Liver (tissue), 7 donors: ENCODE measurements at regions not wholly inside any gene's neighbourhood (a gene's known extent, or its start where the extent isn't known, plus 50 kb on each side); places are given as distances from the start of the nearest gene placed in this dataset.

Experiments used
- DNase-seq: peaks from one replicate; pipeline ENCODE4 v3.0.0-alpha.2; 2017; ENCODE audit warnings: low spot score
- H3K27ac ChIP-seq, 2 donors: one replicate each; pipeline ENCODE4 v1.7.0; 2013; ENCODE audit warnings: inconsistent platforms in 2 of 2, low read length in 2 of 2, control low read depth in 1 of 2, low read depth in 1 of 2, mild to moderate bottlenecking in 1 of 2
- H3K27me3 ChIP-seq, 4 donors: one replicate each; pipeline versions ENCODE4 v1.6.1 to v1.7.0; 2013; ENCODE audit warnings: low read length in 3 of 4, inconsistent platforms in 1 of 4, mild to moderate bottlenecking in 1 of 4, moderate library complexity in 1 of 4; ENCODE audit not compliant: control insufficient read depth in 4 of 4, insufficient read depth in 4 of 4
- H3K36me3 ChIP-seq, 4 donors: one replicate each; pipeline versions ENCODE4 v1.6.1 to v1.7.0; 2013; ENCODE audit warnings: low read length in 3 of 4, mild to moderate bottlenecking in 3 of 4, low read depth in 1 of 4, moderate library complexity in 1 of 4; ENCODE audit not compliant: control insufficient read depth in 4 of 4, insufficient read depth in 3 of 4
- H3K4me1 ChIP-seq, 4 donors: one replicate each; pipeline versions ENCODE4 v1.6.1 to v1.7.0; 2013; ENCODE audit warnings: low read length in 3 of 4, mild to moderate bottlenecking in 3 of 4, moderate library complexity in 1 of 4; ENCODE audit not compliant: control insufficient read depth in 4 of 4, insufficient read depth in 4 of 4
- H3K4me3 ChIP-seq, 3 donors: one replicate each; pipeline versions ENCODE4 v1.6.1 to v1.7.0; 2013; ENCODE audit warnings: low read length in 3 of 3, control low read depth in 1 of 3, low read depth in 1 of 3, mild to moderate bottlenecking in 1 of 3
- H3K9ac ChIP-seq, 2 donors: one replicate each; pipeline ENCODE4 v1.7.0; 2013; ENCODE audit warnings: low read length in 2 of 2, mild to moderate bottlenecking in 2 of 2, moderate library complexity in 2 of 2, control low read depth in 1 of 2, low read depth in 1 of 2
- H3K9me3 ChIP-seq, 4 donors: one replicate each; pipeline versions ENCODE4 v1.6.1 to v1.7.0; 2013; ENCODE audit warnings: low read length in 3 of 4; ENCODE audit not compliant: control insufficient read depth in 4 of 4
- EGR1 ChIP-seq, 2 donors: IDR thresholded peaks; 2 replicates each; pipeline ENCODE4 v1.6.1; 2016 to 2018; ENCODE audit warnings: antibody characterized with exemption in 2 of 2, low read depth in 2 of 2
- FOXA1 ChIP-seq: IDR thresholded peaks from 2 replicates; pipeline ENCODE4 v1.6.1; 2016; ENCODE audit warnings: antibody characterized with exemption
- FOXA2 ChIP-seq: IDR thresholded peaks from 2 replicates; pipeline ENCODE4 v1.6.1; 2016; ENCODE audit warnings: antibody characterized with exemption
- GABPA ChIP-seq, 2 donors: IDR thresholded peaks in 1 of 2; conservative IDR thresholded peaks in 1 of 2; 2 replicates each; pipeline ENCODE4 v1.6.1; 2016; ENCODE audit warnings: antibody characterized with exemption in 2 of 2, mild to moderate bottlenecking in 1 of 2, moderate library complexity in 1 of 2
- HNF4A ChIP-seq, 2 donors: conservative IDR thresholded peaks; 2 replicates each; pipeline ENCODE4 v1.6.1; 2016; ENCODE audit warnings: antibody characterized with exemption in 2 of 2, mild to moderate bottlenecking in 2 of 2
- NR2F2 ChIP-seq: IDR thresholded peaks from 2 replicates; pipeline ENCODE4 v1.6.1; 2016; ENCODE audit warnings: antibody characterized with exemption
- RAD21 ChIP-seq, 2 donors: IDR thresholded peaks; 2 replicates each; pipeline ENCODE4 v1.6.1; 2016; ENCODE audit warnings: antibody characterized with exemption in 2 of 2, mild to moderate bottlenecking in 2 of 2
- RXRA ChIP-seq, 2 donors: IDR thresholded peaks; 2 replicates each; pipeline ENCODE4 v1.6.1; 2017 to 2018; ENCODE audit warnings: antibody characterized with exemption in 2 of 2, mild to moderate bottlenecking in 1 of 2
- SP1 ChIP-seq: IDR thresholded peaks from 2 replicates; pipeline ENCODE4 v1.6.1; 2018; ENCODE audit warnings: antibody characterized with exemption, mild to moderate bottlenecking
- TAF1 ChIP-seq: conservative IDR thresholded peaks from 2 replicates; pipeline ENCODE4 v1.6.1; 2016; ENCODE audit warnings: antibody characterized with exemption, mild to moderate bottlenecking
- YY1 ChIP-seq: IDR thresholded peaks from 2 replicates; pipeline ENCODE4 v1.6.1; 2016; ENCODE audit warnings: antibody characterized with exemption, mild to moderate bottlenecking
- WGBS: extraction: QIAGEN DNeasy Blood & Tissue Kit; methylation state at CpG from one replicate; pipeline ENCODE4 v1.1.7; 2013; 5-methylcytosine and 5-hydroxymethylcytosine counted together
- TF ChIP-seq, protein P1 (sequence below): IDR thresholded peaks from 2 replicates; pipeline ENCODE4 v1.6.1; 2016; ENCODE audit warnings: antibody characterized with exemption, mild to moderate bottlenecking
- TF ChIP-seq, protein P2 (sequence below): IDR thresholded peaks from 2 replicates; pipeline ENCODE4 v1.6.1; 2016; ENCODE audit warnings: antibody characterized with exemption
- TF ChIP-seq, protein P3 (sequence below): IDR thresholded peaks from 2 replicates; pipeline ENCODE4 v1.6.1; 2016; ENCODE audit warnings: antibody characterized with exemption
- TF ChIP-seq, protein P4 (sequence below): IDR thresholded peaks from 2 replicates; pipeline ENCODE4 v1.6.1; 2016; ENCODE audit warnings: antibody characterized with exemption
- donor health status: healthy.
- donor health status: healthy.
- donor health status: healthy.
- donor health status: healthy.

DNA sequence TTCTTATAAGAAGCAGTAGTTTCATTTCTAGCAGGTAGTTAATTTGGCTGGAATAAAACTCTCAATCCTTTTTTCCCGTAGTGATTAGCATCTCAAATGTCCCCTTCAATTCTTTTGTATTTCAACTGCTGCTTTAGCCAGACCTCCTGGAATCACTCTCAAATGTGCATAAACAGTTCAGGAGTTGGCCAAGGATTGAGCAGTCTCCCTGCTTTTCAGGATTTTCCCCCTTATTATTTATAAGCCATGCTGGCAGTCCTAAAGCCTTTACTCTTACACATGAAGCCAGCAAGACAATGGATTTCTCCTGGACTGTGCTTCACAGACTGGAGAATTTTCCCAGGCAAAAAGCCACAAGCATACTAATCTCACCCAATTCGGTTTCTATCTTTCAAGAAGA is 950.1 kb downstream of the VRK1 start:
- no peaks in the 10 kb centered on the region for H3K27me3 ChIP-seq
- TF ChIP-seq, protein P1, sequence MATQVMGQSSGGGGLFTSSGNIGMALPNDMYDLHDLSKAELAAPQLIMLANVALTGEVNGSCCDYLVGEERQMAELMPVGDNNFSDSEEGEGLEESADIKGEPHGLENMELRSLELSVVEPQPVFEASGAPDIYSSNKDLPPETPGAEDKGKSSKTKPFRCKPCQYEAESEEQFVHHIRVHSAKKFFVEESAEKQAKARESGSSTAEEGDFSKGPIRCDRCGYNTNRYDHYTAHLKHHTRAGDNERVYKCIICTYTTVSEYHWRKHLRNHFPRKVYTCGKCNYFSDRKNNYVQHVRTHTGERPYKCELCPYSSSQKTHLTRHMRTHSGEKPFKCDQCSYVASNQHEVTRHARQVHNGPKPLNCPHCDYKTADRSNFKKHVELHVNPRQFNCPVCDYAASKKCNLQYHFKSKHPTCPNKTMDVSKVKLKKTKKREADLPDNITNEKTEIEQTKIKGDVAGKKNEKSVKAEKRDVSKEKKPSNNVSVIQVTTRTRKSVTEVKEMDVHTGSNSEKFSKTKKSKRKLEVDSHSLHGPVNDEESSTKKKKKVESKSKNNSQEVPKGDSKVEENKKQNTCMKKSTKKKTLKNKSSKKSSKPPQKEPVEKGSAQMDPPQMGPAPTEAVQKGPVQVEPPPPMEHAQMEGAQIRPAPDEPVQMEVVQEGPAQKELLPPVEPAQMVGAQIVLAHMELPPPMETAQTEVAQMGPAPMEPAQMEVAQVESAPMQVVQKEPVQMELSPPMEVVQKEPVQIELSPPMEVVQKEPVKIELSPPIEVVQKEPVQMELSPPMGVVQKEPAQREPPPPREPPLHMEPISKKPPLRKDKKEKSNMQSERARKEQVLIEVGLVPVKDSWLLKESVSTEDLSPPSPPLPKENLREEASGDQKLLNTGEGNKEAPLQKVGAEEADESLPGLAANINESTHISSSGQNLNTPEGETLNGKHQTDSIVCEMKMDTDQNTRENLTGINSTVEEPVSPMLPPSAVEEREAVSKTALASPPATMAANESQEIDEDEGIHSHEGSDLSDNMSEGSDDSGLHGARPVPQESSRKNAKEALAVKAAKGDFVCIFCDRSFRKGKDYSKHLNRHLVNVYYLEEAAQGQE = no peak
- TF ChIP-seq SP1 = no peak
- H3K9ac ChIP-seq = no peak overlapping the region
- H3K27ac ChIP-seq = no peak overlapping the region
- no peaks in the 10 kb centered on the region for H3K4me1 ChIP-seq
- WGBS = 52% methylated on average over 2 of the region's 2 CpGs
- no peak overlapping the region for H3K4me3 ChIP-seq
- no peak for DNase-seq
- H3K9me3 ChIP-seq = no peaks in the 10 kb centered on the region
- no peaks in the 10 kb centered on the region for H3K36me3 ChIP-seq

DNA sequence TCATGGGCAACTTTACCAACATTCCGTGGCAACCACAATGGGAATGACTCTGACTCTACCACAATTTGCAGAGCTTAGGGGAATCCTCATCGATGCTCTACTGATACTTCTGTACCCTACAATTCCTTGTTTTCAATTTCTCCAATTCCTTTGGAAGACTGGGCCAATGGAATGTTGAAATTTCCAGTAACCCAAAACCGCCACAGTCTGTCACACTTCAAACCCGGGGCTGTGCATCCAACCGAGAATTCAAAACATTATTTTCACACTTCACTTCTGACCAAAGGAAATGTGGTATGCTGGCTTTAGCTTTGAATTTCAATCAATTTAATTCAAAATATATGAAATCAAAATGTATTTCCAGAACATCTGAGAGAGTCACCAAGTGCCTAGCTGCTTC is 951.4 kb downstream of the VRK1 start:
- H3K9ac ChIP-seq = no peak overlapping the region
- TF ChIP-seq RXRA (IDR thresholded peaks at IDR 0.05) = no peak
- TF ChIP-seq, protein P1 = no peak
- no peak for TF ChIP-seq HNF4A (conservative IDR thresholded peaks at IDR 0.05)
- no peak for TF ChIP-seq SP1
- TF ChIP-seq, protein P2, sequence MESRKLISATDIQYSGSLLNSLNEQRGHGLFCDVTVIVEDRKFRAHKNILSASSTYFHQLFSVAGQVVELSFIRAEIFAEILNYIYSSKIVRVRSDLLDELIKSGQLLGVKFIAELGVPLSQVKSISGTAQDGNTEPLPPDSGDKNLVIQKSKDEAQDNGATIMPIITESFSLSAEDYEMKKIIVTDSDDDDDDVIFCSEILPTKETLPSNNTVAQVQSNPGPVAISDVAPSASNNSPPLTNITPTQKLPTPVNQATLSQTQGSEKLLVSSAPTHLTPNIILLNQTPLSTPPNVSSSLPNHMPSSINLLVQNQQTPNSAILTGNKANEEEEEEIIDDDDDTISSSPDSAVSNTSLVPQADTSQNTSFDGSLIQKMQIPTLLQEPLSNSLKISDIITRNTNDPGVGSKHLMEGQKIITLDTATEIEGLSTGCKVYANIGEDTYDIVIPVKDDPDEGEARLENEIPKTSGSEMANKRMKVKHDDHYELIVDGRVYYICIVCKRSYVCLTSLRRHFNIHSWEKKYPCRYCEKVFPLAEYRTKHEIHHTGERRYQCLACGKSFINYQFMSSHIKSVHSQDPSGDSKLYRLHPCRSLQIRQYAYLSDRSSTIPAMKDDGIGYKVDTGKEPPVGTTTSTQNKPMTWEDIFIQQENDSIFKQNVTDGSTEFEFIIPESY = no peak
- TF ChIP-seq NR2F2 = no peak
- TF ChIP-seq RAD21 (IDR thresholded peaks at IDR 0.05) = no peak
- H3K27ac ChIP-seq = no peak overlapping the region
- 75% methylated on average over 5 of the region's 5 CpGs for WGBS
- no peaks in the 10 kb centered on the region for H3K9me3 ChIP-seq
- no peak overlapping the region for H3K4me3 ChIP-seq
- no peaks in the 10 kb centered on the region for H3K4me1 ChIP-seq
- H3K36me3 ChIP-seq = no peaks in the 10 kb centered on the region
- H3K27me3 ChIP-seq = no peaks in the 10 kb centered on the region
- no peak for DNase-seq

DNA sequence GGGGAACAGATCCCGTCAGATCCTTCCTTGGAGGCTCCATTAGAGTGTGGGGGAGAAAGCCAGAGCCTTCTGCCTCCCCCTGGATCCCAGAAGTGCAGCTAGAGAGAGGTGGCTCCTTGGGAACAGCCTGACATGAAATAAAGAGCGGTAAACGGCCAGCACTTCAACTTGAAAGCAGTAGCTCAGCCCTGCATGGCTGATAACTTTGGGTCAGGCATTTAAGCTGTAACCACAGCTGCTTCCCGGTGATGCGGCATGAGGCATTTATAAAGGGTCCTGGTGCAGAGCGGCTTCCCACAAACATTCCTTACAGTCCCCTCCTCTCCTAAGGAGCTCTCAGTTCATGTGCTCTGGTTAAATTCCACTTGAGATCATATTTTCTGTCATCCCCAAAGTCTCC is 960.3 kb downstream of the VRK1 start:
- no peak overlapping the region for H3K27ac ChIP-seq
- no peak for DNase-seq
- no peak overlapping the region for H3K9ac ChIP-seq
- no peaks in the 10 kb centered on the region for H3K9me3 ChIP-seq
- H3K4me1 ChIP-seq = no peaks in the 10 kb centered on the region
- H3K4me3 ChIP-seq = no peak overlapping the region
- peaks cover 0 to 3% (median 0%) of the 10 kb centered on the region in 4 donors for H3K27me3 ChIP-seq
- 65% methylated on average over 6 of the region's 6 CpGs for WGBS
- H3K36me3 ChIP-seq = no peaks in the 10 kb centered on the region
- TF ChIP-seq YY1 (no peak), EGR1 (IDR thresholded peaks at IDR 0.05; ENCODE audit: low read depth in 2 of 2) (no peak), SP1 (no peak), FOXA2 (no peak), RXRA (IDR thresholded peaks at IDR 0.05) (no peak), RAD21 (IDR thresholded peaks at IDR 0.05) (no peak), TAF1 (no peak), FOXA1 (no peak), HNF4A (conservative IDR thresholded peaks at IDR 0.05) (no peak), GABPA (IDR thresholded peaks at IDR 0.05 in 1 of 2, conservative IDR thresholded peaks at IDR 0.05 in 1 of 2) (no peak)
- TF ChIP-seq, protein P3, sequence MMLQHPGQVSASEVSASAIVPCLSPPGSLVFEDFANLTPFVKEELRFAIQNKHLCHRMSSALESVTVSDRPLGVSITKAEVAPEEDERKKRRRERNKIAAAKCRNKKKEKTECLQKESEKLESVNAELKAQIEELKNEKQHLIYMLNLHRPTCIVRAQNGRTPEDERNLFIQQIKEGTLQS = no peak
- TF ChIP-seq, protein P1 = no peak
- TF ChIP-seq, protein P4, sequence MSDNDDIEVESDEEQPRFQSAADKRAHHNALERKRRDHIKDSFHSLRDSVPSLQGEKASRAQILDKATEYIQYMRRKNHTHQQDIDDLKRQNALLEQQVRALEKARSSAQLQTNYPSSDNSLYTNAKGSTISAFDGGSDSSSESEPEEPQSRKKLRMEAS = no peak
